ENCODE measurements at regions not wholly inside any gene's neighbourhood (a gene's known extent, or its start where the extent isn't known, plus 50 kb on each side); places are given as distances from the start of the nearest gene placed in this dataset.
A peak's percentile ranks its signal among the peaks of the same experiment; 100 is the strongest.

DNA sequence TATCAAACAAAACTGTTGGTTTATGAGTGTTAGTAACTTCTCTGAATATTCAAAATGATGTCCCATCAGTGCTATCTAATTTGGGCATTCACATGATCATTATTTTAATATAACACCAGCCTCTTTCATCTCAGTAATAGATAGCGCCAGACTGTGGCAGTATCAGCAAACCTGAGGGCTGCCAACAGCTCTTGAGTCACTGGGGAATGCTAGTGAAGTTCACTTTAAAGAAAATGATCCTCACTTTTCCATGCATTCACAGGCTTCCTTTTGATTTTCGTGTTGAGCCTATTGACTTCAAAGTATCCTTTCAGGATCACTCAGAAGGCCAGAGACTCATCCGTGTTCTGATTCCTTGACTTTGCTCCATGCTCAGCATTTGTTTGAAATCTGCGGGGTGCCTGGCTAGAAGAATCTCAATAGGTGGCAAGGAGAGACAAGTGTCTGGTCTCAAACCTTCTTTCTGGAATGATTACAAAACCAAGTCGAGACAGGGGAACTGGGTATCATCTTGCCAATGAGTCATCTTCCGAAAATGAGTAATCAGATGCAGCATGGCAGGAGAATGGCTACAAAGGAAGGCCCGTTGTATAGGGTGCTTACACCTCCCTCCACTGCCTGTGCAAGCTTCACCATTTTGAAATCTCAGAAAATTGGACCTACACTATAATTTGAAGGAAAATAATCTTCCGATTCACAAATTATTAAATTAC is 509.1 kb downstream of the RASEF start:
- no peak overlapping the region for H2AFZ ChIP-seq (ENCODE audit: low read depth, low read length)
- H3K4me3 ChIP-seq (ENCODE audit: low read length), result no peak overlapping the region
- TF ChIP-seq SMC3 (conservative IDR thresholded peaks at IDR 0.05; ENCODE audit: poor library complexity), result no peak
- peak; percentile 12 for TF ChIP-seq CTCF (IDR thresholded peaks at IDR 0.05; ENCODE audit: poor library complexity, severe bottlenecking)
- no peak for TF ChIP-seq RAD21 (conservative IDR thresholded peaks at IDR 0.05)
- no peak for TF ChIP-seq EP300 (conservative IDR thresholded peaks at IDR 0.05; ENCODE audit: poor library complexity, severe bottlenecking)
- H3K36me3 ChIP-seq (ENCODE audit: insufficient read depth, low read length), result no peaks in the 10 kb centered on the region
- H3K27ac ChIP-seq (ENCODE audit: low read length), result no peak overlapping the region
- H3K79me2 ChIP-seq (replicated peaks; ENCODE audit: insufficient read depth, low read length), result no peaks in the 10 kb centered on the region
- H3K9ac ChIP-seq (ENCODE audit: low read length), result no peak overlapping the region
- no peak overlapping the region for H3K4me2 ChIP-seq (ENCODE audit: low read length)
- H3K9me3 ChIP-seq (ENCODE audit: low read length), result no peaks in the 10 kb centered on the region
- H3F3A ChIP-seq (ENCODE audit: insufficient read depth, low read length, poor library complexity, severe bottlenecking), result no peaks in the 10 kb centered on the region
- no peaks in the 10 kb centered on the region for H4K20me1 ChIP-seq (ENCODE audit: insufficient read depth)
- no peaks in the 10 kb centered on the region for H3K27me3 ChIP-seq (ENCODE audit: insufficient read depth, low read depth, low read length)
- no peaks in the 10 kb centered on the region for H3K9me2 ChIP-seq (ENCODE audit: insufficient read depth, low read length)

DNA sequence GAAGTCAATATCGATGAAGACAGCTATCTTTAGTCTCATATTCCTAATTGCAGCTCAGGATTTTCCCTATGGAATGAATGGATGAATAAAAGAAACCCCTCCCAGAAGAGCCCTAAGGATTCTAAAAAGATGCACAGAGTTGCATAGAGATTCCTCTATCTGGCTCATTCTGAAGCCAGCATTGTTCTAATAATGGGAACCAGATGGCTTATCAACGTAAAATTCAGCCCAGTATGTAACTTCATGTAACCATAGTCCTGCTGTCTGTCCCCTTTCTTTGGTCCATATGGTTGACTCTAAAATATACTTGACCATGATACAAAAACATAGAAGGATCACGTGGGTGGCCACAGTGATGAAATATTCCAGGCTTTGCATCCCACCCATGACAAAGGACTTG is 508.6 kb downstream of the RASEF start:
- H3K4me2 ChIP-seq (ENCODE audit: low read length), result no peak overlapping the region

More for the DNA sequence above, 508.6 kb downstream of the RASEF start:
- Histone ChIP-seq H3K27ac (ENCODE audit: low read length) (no peak overlapping the region), H4K20me1 (ENCODE audit: insufficient read depth) (no peaks in the 10 kb centered on the region), H3K27me3 (ENCODE audit: insufficient read depth, low read depth, low read length) (no peaks in the 10 kb centered on the region), H3K9ac (ENCODE audit: low read length) (no peak overlapping the region), H2AFZ (ENCODE audit: low read depth, low read length) (no peak overlapping the region), H3K9me2 (ENCODE audit: insufficient read depth, low read length) (no peaks in the 10 kb centered on the region), H3K36me3 (ENCODE audit: insufficient read depth, low read length) (no peaks in the 10 kb centered on the region), H3F3A (ENCODE audit: insufficient read depth, low read length, poor library complexity, severe bottlenecking) (no peaks in the 10 kb centered on the region), H3K79me2 (replicated peaks; ENCODE audit: insufficient read depth, low read length) (no peaks in the 10 kb centered on the region), H3K4me3 (ENCODE audit: low read length) (no peak overlapping the region), H3K9me3 (ENCODE audit: low read length) (no peaks in the 10 kb centered on the region)
- TF ChIP-seq RAD21 (conservative IDR thresholded peaks at IDR 0.05), result no peak
- TF ChIP-seq EZH2 (IDR thresholded peaks at IDR 0.05; ENCODE audit: borderline replicate concordance, insufficient read depth, low read length, poor library complexity, severe bottlenecking), result no peak
- no peak for TF ChIP-seq REST (IDR thresholded peaks at IDR 0.05; ENCODE audit: borderline replicate concordance)
- no peak for TF ChIP-seq SMC3 (conservative IDR thresholded peaks at IDR 0.05; ENCODE audit: poor library complexity)
- TF ChIP-seq POLR2AphosphoS5 (IDR thresholded peaks at IDR 0.05), result no peak
- no peak for TF ChIP-seq CTCF (IDR thresholded peaks at IDR 0.05; ENCODE audit: poor library complexity, severe bottlenecking)
- TF ChIP-seq MXI1 (conservative IDR thresholded peaks at IDR 0.05; ENCODE audit: poor library complexity, severe bottlenecking), result no peak
- TF ChIP-seq TAF1 (IDR thresholded peaks at IDR 0.05; ENCODE audit: low read depth), result no peak
- no peak for TF ChIP-seq EP300 (conservative IDR thresholded peaks at IDR 0.05; ENCODE audit: poor library complexity, severe bottlenecking)
